HG03378 (cell line): ENCODE measurements at regions not wholly inside any gene's neighbourhood (a gene's known extent, or its start where the extent isn't known, plus 50 kb on each side); places are given as distances from the start of the nearest gene placed in this dataset.
"Not testable (repeated sequence)": the region's sequence is repeated elsewhere in the genome, so short reads cannot be mapped to it uniquely, and the experiment has no call there.

ENCODE experiments used
- ATAC-seq: cut with Tn5 transposase; IDR thresholded peaks from one replicate; pipeline ENCODE4 v1.9.1; 2021; ENCODE audit warnings: mild to moderate bottlenecking, moderate library complexity; ENCODE audit not compliant: unreplicated experiment

DNA sequence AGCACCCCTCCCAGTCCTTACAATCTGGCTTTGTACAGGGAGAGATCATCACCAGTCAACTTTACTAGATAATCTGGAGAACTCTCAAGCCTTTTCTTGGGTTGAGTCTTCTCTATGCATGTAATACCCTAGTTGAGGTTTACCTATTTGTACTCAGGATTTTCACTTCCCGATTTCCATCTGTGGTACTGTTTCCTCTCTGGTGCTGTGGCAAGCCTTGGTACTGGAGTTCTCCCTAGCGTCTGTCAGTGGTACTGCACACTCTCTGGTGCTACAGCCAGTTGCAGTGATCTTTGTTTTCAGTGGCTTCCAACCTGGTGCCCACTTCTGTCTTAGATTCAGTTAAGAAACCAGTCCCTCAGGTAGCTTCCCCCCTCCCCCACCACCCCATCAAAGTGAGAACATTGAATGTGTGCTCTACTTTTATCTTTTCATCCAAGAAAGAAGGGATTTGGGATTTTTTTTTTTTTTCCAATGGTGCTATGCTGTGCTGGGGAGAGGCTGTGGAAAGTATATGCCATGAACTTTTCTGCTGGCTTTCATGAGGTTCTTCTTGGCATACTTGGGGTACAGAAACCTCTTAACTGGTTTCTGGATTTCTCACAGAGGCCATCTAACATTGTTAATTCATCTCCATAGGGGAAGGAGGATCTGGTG lies 69.4 kb upstream of the EVL start:
- ATAC-seq = peak; percentile 100

DNA sequence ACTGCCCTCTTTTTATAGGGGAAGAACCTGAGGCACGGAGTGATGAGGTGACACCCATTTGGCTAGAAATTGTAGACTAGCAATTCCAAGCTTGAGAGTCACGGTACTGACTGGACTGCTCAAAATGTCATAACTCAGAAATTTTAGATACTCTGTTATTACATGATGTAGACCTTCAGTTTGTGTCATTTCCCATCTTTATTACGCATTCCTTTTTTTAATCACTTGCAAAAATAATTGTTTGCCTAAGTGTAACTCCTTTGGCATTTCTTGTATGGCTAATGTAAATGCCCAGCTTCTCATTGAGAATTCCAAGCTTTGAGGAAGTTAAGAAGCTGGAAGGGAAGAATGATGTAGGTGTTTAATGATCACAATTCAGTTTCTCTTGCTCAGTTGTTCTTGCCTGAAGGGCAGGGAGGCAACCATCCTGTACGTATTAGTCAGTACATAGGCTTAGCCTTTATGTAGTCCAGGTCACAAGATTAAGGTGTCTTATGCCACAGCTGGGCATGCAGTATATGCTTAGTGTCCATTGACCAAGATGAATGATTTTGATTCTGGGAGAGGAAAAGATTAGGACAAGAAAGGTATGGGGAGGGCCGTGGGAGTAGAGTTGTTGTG lies 68.2 kb upstream of the EVL start:
- ATAC-seq = no peak

DNA sequence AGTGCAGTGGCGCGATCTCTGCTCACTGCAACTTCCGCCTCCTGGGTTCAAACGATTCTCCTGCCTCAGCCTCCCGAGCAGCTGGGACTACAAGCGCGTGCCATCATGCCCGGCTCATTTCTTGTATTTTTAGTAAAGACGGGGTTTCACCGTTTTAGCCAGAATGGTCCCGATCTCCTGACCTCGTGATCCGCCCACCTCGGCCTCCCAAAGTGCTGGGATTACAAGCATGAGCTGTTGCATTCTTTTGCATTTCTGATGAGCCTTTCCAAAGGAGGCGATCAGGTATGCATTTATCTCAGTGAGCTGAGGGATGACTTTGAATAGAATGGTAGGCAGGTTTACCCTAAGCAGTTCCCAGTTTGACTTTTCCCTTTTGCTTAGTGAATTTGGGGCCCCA lies 64.8 kb upstream of the EVL start:
- ATAC-seq = not testable (repeated sequence)

DNA sequence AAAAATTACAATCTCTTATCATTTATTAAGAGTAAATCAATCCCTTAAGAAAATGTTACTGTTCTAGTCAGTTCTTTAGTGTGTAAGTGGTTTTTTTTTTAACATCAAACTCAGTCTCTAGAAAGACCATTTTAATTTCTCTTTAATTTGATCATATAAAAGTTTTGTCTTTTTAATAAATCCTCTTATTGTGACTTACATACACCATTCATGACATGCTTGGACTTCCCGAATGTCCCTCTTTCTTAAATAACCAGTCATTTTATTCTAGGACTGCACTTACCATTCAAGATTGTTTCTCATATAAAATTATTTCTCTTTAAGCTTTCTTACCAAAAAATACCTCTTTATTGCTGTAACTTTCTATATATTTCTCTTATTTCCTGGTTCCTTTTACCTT lies 60.8 kb upstream of the EVL start:
- ATAC-seq = no peak

DNA sequence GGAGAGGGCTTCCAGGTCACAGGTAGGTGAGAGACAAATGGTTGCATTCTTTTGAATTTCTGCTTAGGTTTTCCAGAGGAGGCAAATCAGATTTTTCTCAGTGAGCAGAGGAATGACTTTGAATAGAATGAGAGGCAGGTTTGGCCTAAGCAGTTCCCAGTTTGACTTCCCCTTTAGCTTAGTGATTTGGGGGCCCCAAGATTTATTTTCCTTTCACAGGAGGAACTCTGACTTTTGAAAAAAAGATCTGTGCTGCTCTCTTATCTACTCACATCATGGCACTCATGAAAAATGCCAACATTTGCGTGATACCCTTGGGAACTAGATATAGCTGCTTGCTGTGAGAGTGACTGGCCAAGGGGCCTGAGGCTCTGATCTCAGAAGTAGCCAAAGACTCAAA lies 58.0 kb upstream of the EVL start:
- ATAC-seq = no peak

DNA sequence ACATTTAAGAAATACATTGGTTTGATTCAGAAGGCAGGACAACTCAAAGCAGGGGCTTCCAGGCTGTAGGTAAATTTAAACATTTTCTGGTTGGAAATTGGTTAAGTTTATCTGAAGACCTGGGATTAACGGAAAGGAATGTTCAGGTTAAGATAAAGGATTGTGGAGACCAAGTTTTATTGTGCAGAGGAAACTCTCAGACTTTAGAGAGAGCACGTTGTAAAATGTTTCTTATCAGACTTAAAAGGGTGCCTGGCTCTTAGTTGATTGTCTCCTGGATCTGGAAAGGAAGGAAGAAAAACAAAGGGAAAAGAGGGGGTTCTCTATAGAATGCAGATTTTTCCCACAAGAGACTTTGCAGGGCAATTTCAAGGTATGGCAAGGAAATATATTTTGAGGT lies 55.4 kb upstream of the EVL start:
- ATAC-seq = not testable (repeated sequence)

DNA sequence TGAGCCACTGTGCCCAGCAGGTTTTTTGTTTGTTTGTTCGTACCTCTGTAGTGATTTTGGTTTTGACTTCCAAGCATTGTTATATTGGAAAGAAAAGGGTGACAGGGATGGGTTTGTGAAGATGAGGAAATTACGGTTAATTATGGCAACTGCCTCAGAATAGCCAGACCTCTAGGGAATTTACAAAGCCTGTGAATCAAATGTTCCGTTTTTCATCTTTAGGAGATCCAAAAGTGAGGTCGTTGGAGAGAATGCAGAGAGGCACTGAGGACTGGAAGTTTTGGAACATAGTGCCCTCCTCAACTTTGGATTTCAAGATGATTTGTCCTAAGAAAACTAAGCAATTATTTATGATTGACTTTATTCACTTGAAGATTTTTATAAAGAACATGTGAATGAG lies 54.5 kb upstream of the EVL start:
- ATAC-seq = no peak

DNA sequence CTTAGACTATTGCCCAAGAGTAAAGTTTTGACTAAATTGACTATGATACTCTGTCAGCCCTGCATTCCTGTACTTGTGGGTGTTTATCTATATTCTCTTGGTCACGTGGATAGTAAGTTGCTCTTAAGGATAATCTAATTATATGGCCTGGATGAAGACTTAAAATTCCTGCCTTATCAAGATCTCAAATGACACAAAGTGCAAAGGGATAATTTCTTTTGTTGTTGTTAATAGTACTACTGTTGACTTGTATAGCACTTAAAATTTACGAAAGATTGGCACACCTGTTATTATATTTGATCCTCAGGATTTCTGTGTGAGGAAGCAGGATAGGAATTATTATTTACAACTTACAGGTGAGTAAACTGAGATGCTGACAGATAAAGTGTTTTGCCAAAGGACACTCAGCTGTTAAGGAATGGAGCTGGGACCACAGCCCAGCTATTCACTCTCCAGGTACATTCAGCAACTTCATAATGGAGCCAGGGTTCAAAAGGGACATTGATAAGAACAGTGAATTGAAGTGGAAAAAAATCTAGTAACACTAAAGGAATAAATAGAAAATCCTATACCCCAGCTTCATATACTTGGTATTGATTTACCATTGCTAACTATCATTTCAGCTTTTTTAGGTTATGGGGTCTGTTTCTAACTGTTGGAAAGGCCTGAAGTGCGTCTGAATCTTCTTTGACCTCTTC lies 53.4 kb upstream of the EVL start:
- ATAC-seq = no peak

DNA sequence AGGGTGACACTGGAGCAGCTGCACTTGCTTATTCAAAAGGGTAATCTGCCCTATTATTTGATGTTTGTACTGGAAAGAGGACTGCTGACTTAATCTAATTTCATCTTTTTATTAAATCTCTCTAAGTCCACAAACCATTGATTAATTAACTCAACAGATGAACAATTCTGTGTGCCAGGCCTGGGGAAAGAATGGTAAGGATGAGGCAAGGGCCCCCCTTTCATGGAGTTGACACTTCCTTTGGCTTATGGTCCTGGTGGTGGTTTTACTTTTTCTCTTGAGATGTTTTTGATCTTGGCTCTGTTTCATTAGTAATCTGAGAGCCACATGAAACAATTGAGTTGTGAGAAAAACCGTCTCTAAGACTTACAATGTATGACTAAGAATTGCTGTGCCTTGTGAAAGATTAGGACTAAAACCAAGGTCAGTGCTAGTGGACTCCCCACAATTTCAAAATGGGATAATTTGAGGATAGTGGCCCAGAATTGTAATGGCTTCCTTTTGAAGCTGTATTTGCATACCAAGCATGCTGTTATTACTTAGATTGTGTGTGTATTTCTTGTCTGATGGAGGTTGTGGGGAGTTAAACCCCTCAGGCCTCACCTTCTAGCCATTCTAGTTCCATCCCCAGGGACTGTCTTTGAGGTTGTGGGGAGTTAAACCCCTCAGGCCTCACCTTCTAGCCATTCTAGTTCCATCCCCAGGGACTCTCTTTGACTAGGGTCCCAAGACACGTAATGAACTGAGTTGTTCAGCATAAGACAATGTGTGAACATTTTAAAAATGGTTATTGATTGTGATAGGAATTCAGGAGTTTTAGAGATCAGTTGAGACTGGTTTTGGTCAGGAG lies 52.5 kb upstream of the EVL start:
- ATAC-seq = no peak

DNA sequence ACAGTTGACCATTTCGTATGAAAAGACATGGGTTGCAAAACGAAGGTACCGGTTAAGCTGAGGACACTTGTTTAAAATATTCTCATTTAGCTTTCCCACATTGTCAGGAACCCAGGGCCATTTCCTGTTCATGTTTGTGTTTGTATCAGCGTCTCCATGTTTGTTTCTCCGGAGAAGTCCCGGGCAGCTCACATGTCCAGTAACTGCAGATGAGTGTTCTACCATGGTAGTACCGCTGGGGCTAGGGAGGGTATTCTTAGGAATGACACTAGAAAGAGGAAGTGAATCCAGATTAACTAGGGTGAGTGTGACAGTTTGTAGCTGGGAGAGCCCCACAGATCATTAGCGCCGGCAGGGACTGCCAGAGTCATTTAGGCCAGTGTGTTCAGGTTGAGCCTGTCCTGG lies 50.0 kb upstream of the EVL start:
- peak; percentile 91 for ATAC-seq
